ENCODE measurements at regions not wholly inside any gene's neighbourhood (a gene's known extent, or its start where the extent isn't known, plus 50 kb on each side); places are given as distances from the start of the nearest gene placed in this dataset.

- TF ChIP-seq POLR2A (IDR thresholded peaks at IDR 0.05) (no peak), EP300 (IDR thresholded peaks at IDR 0.05) (no peak)
- no peak for DNase-seq (ENCODE audit: low spot score in 2 of 2)
Observed at GRCh38 chr22:44422746-44423380, 75.2 kb downstream of the RTL6 start.

GRCh38 chr22:44419429-44419828 is 78.6 kb downstream of the RTL6 start:
- H3K9me3 ChIP-seq: peaks cover 0 to 48% (median 8%) of the 10 kb centered on the region in 4 donors
- no peak overlapping the region for H3K4me3 ChIP-seq
- 63 to 76% methylated on average over 1 of the region's 1 CpG for WGBS, 2 donors
- no peaks in the 10 kb centered on the region for H3K36me3 ChIP-seq
- H3K27me3 ChIP-seq: no peaks in the 10 kb centered on the region
- no peak for DNase-seq (ENCODE audit: low spot score in 2 of 2)
- H3K27ac ChIP-seq: no peak overlapping the region
- TF ChIP-seq POLR2A (IDR thresholded peaks at IDR 0.05): no peak
- no peak for TF ChIP-seq EP300 (IDR thresholded peaks at IDR 0.05)
- no peak for TF ChIP-seq CTCF (IDR thresholded peaks at IDR 0.05)
- peaks cover 0 to 6% (median 0%) of the 10 kb centered on the region in 4 donors for H3K4me1 ChIP-seq

More at GRCh38 chr22:44422746-44423380, 75.2 kb downstream of the RTL6 start:
- Histone ChIP-seq H3K9me3 (peaks cover 0 to 43% (median 8%) of the 10 kb centered on the region in 4 donors), H3K27ac (no peak overlapping the region), H3K27me3 (peaks cover 0 to 3% of the 10 kb centered on the region in 2 donors), H3K4me3 (no peak overlapping the region), H3K4me1 (peaks cover 0 to 6% (median 0%) of the 10 kb centered on the region in 4 donors), H3K36me3 (no peaks in the 10 kb centered on the region)
- WGBS, 2 donors: 48 to 59% methylated on average over 12 of the region's 12 CpGs

GRCh38 chr22:44413211-44413610 is 84.8 kb downstream of the RTL6 start:
- H3K27ac ChIP-seq: no peak overlapping the region
- DNase-seq (ENCODE audit: low spot score in 2 of 2): no peak
- H3K36me3 ChIP-seq: no peaks in the 10 kb centered on the region
- 77 to 86% methylated on average over 11 of the region's 11 CpGs for WGBS, 2 donors
- no peaks in the 10 kb centered on the region for H3K27me3 ChIP-seq
- TF ChIP-seq EP300 (IDR thresholded peaks at IDR 0.05) (no peak), CTCF (IDR thresholded peaks at IDR 0.05) (no peak), POLR2A (IDR thresholded peaks at IDR 0.05) (no peak)
- H3K4me3 ChIP-seq: no peak overlapping the region
- H3K4me1 ChIP-seq: no peaks in the 10 kb centered on the region
- H3K9me3 ChIP-seq: peaks cover 0 to 8% (median 0%) of the 10 kb centered on the region in 4 donors

- no peak for DNase-seq (ENCODE audit: low spot score in 2 of 2)
- TF ChIP-seq CTCF (IDR thresholded peaks at IDR 0.05) (no peak), EP300 (IDR thresholded peaks at IDR 0.05) (no peak), POLR2A (IDR thresholded peaks at IDR 0.05) (no peak)
- Histone ChIP-seq H3K4me3 (no peak overlapping the region), H3K27me3 (no peaks in the 10 kb centered on the region), H3K4me1 (no peaks in the 10 kb centered on the region), H3K9me3 (no peaks in the 10 kb centered on the region), H3K36me3 (no peaks in the 10 kb centered on the region), H3K27ac (no peak overlapping the region)
- 64 to 69% methylated on average over 13 to 17 of the region's 19 CpGs for WGBS, 2 donors
Observed at GRCh38 chr22:44412136-44412731, 85.8 kb downstream of the RTL6 start.

GRCh38 chr22:44411226-44412135 is 86.6 kb downstream of the RTL6 start:
- Histone ChIP-seq H3K9me3 (no peaks in the 10 kb centered on the region), H3K4me3 (no peak overlapping the region), H3K27me3 (no peaks in the 10 kb centered on the region), H3K36me3 (no peaks in the 10 kb centered on the region), H3K27ac (no peak overlapping the region), H3K4me1 (no peaks in the 10 kb centered on the region)
- no peak for DNase-seq (ENCODE audit: low spot score in 2 of 2)
- no peak for TF ChIP-seq POLR2A (IDR thresholded peaks at IDR 0.05)
- TF ChIP-seq EP300 (IDR thresholded peaks at IDR 0.05): no peak
- TF ChIP-seq CTCF (IDR thresholded peaks at IDR 0.05): no peak
- 67 to 68% methylated on average over 36 to 37 of the region's 37 CpGs for WGBS, 2 donors

Measured in tibial nerve (tissue), 4 donors.